HCT116 (cell line): ENCODE measurements at regions not wholly inside any gene's neighbourhood (a gene's known extent, or its start where the extent isn't known, plus 50 kb on each side); places are given as distances from the start of the nearest gene placed in this dataset.

Experiments used
- ATAC-seq: fragments of 200-7000 bp; cut with Tn5 transposase; 2 replicates; pipeline ENCODE4 v1.9.1; 2020; ENCODE audit warnings: mild to moderate bottlenecking, moderate library complexity
- BruUV-seq: library from RNA; stranded (reverse); fragments of 400-500 nt; replicated peaks from 2 replicates; lab custom pipeline; 2021; lab: Mats Ljungman, UMichigan
- CTCF ChIA-PET: fragments of 300-600 bp; sonication (Branson Sonifier 250); formaldehyde crosslinking; loops from one replicate; lab custom pipeline; 2021; ENCODE audit warnings: antibody characterized with exemption; lab: Charles Lee
- POLR2A ChIA-PET: fragments of 300-600, 350-600 bp; sonication (Branson Sonifier 250); formaldehyde crosslinking; loops from one replicate; lab custom pipeline; 2021; ENCODE audit warnings: antibody characterized with exemption; lab: Charles Lee
- RAD21 ChIA-PET, 2 experiments: fragments of 300-600 bp; sonication (Branson Sonifier 250); formaldehyde crosslinking; loops; one replicate each; lab custom pipeline; 2023; ENCODE audit warnings: low total read pairs in 2 of 2; ENCODE audit not compliant: uncharacterized antibody in 2 of 2, unreplicated experiment in 2 of 2, low non-redundant PET in 1 of 2; lab: Charles Lee
- DNase-seq: peaks from one replicate; pipeline ENCODE4 v3.0.0-alpha.2; 2010; ENCODE audit warnings: low read depth, low spot score
- H2AFZ ChIP-seq: fragments of 200-600 bp; shearing (Covaris generic), sonication (generic); 2 replicates; pipeline ENCODE4 v1.6.1; 2017; ENCODE audit warnings: low read depth, mixed run types, mixed read lengths, antibody characterized with exemption, low read length; ENCODE audit not compliant: poor library complexity, severe bottlenecking
- H3K27ac ChIP-seq: 2 replicates; pipeline ENCODE4 v1.5.1; 2012; ENCODE audit warnings: low read depth, low read length
- H3K27me3 ChIP-seq: fragments of 200-600 bp; sonication (generic); 2 replicates; pipeline ENCODE4 v1.6.1; 2016; ENCODE audit warnings: mixed run types, low read length, mixed read lengths; ENCODE audit not compliant: insufficient read depth
- H3K36me3 ChIP-seq, 2 experiments: fragments of 200-500 bp in 1 of 2; fragments of 200-600 bp in 1 of 2; sonication (Bioruptor generic) in 1 of 2; sonication (generic) in 1 of 2; 2 replicates each; pipeline versions ENCODE4 v1.5.1 to v1.6.1; 2014 to 2016; ENCODE audit warnings: low read length in 2 of 2, inconsistent platforms in 1 of 2, mixed read lengths in 1 of 2, mixed run types in 1 of 2; ENCODE audit not compliant: insufficient read depth in 2 of 2, control insufficient read depth in 1 of 2
- H3K4me1 ChIP-seq, 2 experiments: fragments of 200-600 bp in 1 of 2; sonication (generic) in 1 of 2; 2 replicates each; pipeline versions ENCODE4 v1.5.1 to v1.6.1; 2012 to 2017; ENCODE audit warnings: low read length in 2 of 2, inconsistent platforms in 1 of 2, mild to moderate bottlenecking in 1 of 2, mixed read lengths in 1 of 2, mixed run types in 1 of 2, moderate library complexity in 1 of 2; ENCODE audit not compliant: insufficient read depth in 2 of 2, control insufficient read depth in 1 of 2
- H3K4me2 ChIP-seq: fragments of 200-600 bp; sonication (generic); 2 replicates; pipeline ENCODE4 v1.6.1; 2017; ENCODE audit warnings: mixed run types, low read length, mixed read lengths
- H3K4me3 ChIP-seq, 2 experiments: fragments of 200-600 bp in 1 of 2; sonication (generic) in 1 of 2; replicated peaks in 1 of 2; 2 replicates each; pipeline ENCODE4 v1.5.1; 2011 to 2016; ENCODE audit warnings: low read length in 2 of 2, control low read depth in 1 of 2, low read depth in 1 of 2, mild to moderate bottlenecking in 1 of 2, mixed read lengths in 1 of 2, mixed run types in 1 of 2
- H3K79me2 ChIP-seq: fragments of 200-600 bp; sonication (generic); 2 replicates; pipeline ENCODE4 v1.6.1; 2017; ENCODE audit warnings: mild to moderate bottlenecking, mixed run types, low read length, moderate library complexity, mixed read lengths; ENCODE audit not compliant: insufficient read depth
- H3K9ac ChIP-seq: fragments of 200-600 bp; sonication (generic); 2 replicates; pipeline ENCODE4 v1.6.1; 2016; ENCODE audit warnings: low read length, mixed read lengths
- H3K9me2 ChIP-seq: fragments of 200-600 bp; sonication (generic), shearing (Covaris generic); 2 replicates; pipeline ENCODE4 v1.6.1; 2017; ENCODE audit warnings: mixed run types, mild to moderate bottlenecking, moderate library complexity; ENCODE audit not compliant: insufficient read depth
- H3K9me3 ChIP-seq, 2 experiments: fragments of 200-500 bp in 1 of 2; fragments of 200-600 bp in 1 of 2; sonication (Bioruptor generic) in 1 of 2; sonication (generic) in 1 of 2; 2 replicates each; pipeline ENCODE4 v1.6.1; 2014 to 2017; ENCODE audit warnings: low read length in 2 of 2, mixed read lengths in 2 of 2, inconsistent platforms in 1 of 2, low read depth in 1 of 2, mild to moderate bottlenecking in 1 of 2, mixed run types in 1 of 2, moderate library complexity in 1 of 2; ENCODE audit not compliant: control insufficient read depth in 1 of 2, insufficient read depth in 1 of 2
- H4K20me1 ChIP-seq: fragments of 200-600 bp; sonication (generic), shearing (Covaris generic); 2 replicates; pipeline ENCODE4 v1.6.1; 2017; ENCODE audit warnings: mixed run types, mild to moderate bottlenecking, moderate library complexity; ENCODE audit not compliant: insufficient read depth
- CEBPB ChIP-seq: IDR thresholded peaks from 2 replicates; pipeline ENCODE4 v1.6.1; 2012; ENCODE audit warnings: low read depth
- EGR1 ChIP-seq: IDR thresholded peaks from 2 replicates; pipeline ENCODE4 v1.6.1; 2012; ENCODE audit warnings: low read depth
- ELF1 ChIP-seq: IDR thresholded peaks from 2 replicates; pipeline ENCODE4 v1.6.1; 2012; ENCODE audit warnings: low read depth, borderline replicate concordance
- EZH2 ChIP-seq: fragments of 200-600 bp; sonication (generic); IDR thresholded peaks from 2 replicates; pipeline ENCODE4 v1.6.1; 2017; ENCODE audit warnings: antibody characterized with exemption, mixed run types
- FOSL1 ChIP-seq: IDR thresholded peaks from 2 replicates; pipeline ENCODE4 v1.6.1; 2012; ENCODE audit warnings: low read depth
- MAX ChIP-seq: IDR thresholded peaks from 2 replicates; pipeline ENCODE4 v1.6.1; 2012
- POLR2A ChIP-seq: IDR thresholded peaks from 2 replicates; pipeline ENCODE4 v1.7.0; 2011; ENCODE audit warnings: borderline replicate concordance; ENCODE audit not compliant: insufficient read depth, insufficient read length; ENCODE audit errors: extremely low read depth
- POLR2AphosphoS5 ChIP-seq: IDR thresholded peaks from 2 replicates; pipeline ENCODE4 v1.6.1; 2011; ENCODE audit warnings: mild to moderate bottlenecking, low read depth, low read length, moderate library complexity
- RAD21 ChIP-seq: IDR thresholded peaks from 2 replicates; pipeline ENCODE4 v1.6.1; 2012; ENCODE audit warnings: low read depth, mild to moderate bottlenecking
- SIN3A ChIP-seq: IDR thresholded peaks from 2 replicates; pipeline ENCODE4 v1.6.1; 2012; ENCODE audit warnings: low read depth
- SP1 ChIP-seq: IDR thresholded peaks from 2 replicates; pipeline ENCODE4 v1.6.1; 2012; ENCODE audit warnings: low read depth
- SRF ChIP-seq: IDR thresholded peaks from 2 replicates; pipeline ENCODE4 v1.6.1; 2012; ENCODE audit warnings: low read depth
- TCF7L2 ChIP-seq: IDR thresholded peaks from 2 replicates; pipeline ENCODE4 v1.7.0; 2011; ENCODE audit warnings: borderline replicate concordance, inconsistent platforms; ENCODE audit not compliant: insufficient read depth, insufficient read length; ENCODE audit errors: extremely low read depth
- YY1 ChIP-seq: IDR thresholded peaks from 2 replicates; pipeline ENCODE4 v1.6.1; 2011; ENCODE audit warnings: low read length, low read depth, moderate library complexity, mild to moderate bottlenecking; ENCODE audit not compliant: insufficient replicate concordance; ENCODE audit errors: extremely low read depth
- ZFX ChIP-seq: fragments of 450-650 bp; IDR thresholded peaks from 2 replicates; pipeline ENCODE4 v1.6.1; 2017
- ZNF274 ChIP-seq: fragments of 200-500 bp; sonication (Bioruptor generic); IDR thresholded peaks from 2 replicates; pipeline ENCODE4 v1.6.1; 2014; ENCODE audit warnings: mild to moderate bottlenecking, low read depth, low read length, inconsistent platforms
- intact Hi-C: fragments of 100-400 bp; cut with micrococcal nuclease; formaldehyde crosslinking; loops from 2 replicates; pipeline ENCODE4 v1.10.0; 2022
- TF ChIP-seq, protein P1 (sequence below): IDR thresholded peaks from 2 replicates; pipeline ENCODE4 v1.6.1; 2011; ENCODE audit warnings: mild to moderate bottlenecking, low read length, moderate library complexity; ENCODE audit not compliant: insufficient replicate concordance; ENCODE audit errors: extremely low read depth
- TF ChIP-seq, protein P2 (sequence below): IDR thresholded peaks from 2 replicates; pipeline ENCODE4 v1.6.1; 2012; ENCODE audit warnings: low read depth

- RAD21 ChIA-PET, result no interaction called here
- Histone ChIP-seq H3K9me2 (no peaks in the 10 kb centered on the region), H3K79me2 (no peaks in the 10 kb centered on the region), H2AFZ (no peak overlapping the region), H3K27me3 (no peaks in the 10 kb centered on the region), H4K20me1 (no peaks in the 10 kb centered on the region), H3K9ac (no peak overlapping the region), H3K4me3 (no peak overlapping the region), H3K4me2 (no peak overlapping the region), H3K4me1 (no peaks in the 10 kb centered on the region), H3K36me3 (no peaks in the 10 kb centered on the region), H3K9me3 (no peaks in the 10 kb centered on the region), H3K27ac (no peak overlapping the region)
- intact Hi-C loops, result no loop called here
- TF ChIP-seq CEBPB, result no peak
- TF ChIP-seq TCF7L2, result no peak
- no peak for TF ChIP-seq SIN3A
- TF ChIP-seq YY1, result no peak
- TF ChIP-seq MAX, result no peak
- no peak for TF ChIP-seq POLR2AphosphoS5
- TF ChIP-seq, protein P1, sequence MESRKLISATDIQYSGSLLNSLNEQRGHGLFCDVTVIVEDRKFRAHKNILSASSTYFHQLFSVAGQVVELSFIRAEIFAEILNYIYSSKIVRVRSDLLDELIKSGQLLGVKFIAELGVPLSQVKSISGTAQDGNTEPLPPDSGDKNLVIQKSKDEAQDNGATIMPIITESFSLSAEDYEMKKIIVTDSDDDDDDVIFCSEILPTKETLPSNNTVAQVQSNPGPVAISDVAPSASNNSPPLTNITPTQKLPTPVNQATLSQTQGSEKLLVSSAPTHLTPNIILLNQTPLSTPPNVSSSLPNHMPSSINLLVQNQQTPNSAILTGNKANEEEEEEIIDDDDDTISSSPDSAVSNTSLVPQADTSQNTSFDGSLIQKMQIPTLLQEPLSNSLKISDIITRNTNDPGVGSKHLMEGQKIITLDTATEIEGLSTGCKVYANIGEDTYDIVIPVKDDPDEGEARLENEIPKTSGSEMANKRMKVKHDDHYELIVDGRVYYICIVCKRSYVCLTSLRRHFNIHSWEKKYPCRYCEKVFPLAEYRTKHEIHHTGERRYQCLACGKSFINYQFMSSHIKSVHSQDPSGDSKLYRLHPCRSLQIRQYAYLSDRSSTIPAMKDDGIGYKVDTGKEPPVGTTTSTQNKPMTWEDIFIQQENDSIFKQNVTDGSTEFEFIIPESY, result no peak
- TF ChIP-seq ZNF274, result no peak
- TF ChIP-seq ELF1, result no peak
- TF ChIP-seq SP1, result no peak
- TF ChIP-seq EZH2, result no peak
- no peak for TF ChIP-seq RAD21
- no peak for TF ChIP-seq POLR2A
- no peak for TF ChIP-seq EGR1
- TF ChIP-seq, protein P2, sequence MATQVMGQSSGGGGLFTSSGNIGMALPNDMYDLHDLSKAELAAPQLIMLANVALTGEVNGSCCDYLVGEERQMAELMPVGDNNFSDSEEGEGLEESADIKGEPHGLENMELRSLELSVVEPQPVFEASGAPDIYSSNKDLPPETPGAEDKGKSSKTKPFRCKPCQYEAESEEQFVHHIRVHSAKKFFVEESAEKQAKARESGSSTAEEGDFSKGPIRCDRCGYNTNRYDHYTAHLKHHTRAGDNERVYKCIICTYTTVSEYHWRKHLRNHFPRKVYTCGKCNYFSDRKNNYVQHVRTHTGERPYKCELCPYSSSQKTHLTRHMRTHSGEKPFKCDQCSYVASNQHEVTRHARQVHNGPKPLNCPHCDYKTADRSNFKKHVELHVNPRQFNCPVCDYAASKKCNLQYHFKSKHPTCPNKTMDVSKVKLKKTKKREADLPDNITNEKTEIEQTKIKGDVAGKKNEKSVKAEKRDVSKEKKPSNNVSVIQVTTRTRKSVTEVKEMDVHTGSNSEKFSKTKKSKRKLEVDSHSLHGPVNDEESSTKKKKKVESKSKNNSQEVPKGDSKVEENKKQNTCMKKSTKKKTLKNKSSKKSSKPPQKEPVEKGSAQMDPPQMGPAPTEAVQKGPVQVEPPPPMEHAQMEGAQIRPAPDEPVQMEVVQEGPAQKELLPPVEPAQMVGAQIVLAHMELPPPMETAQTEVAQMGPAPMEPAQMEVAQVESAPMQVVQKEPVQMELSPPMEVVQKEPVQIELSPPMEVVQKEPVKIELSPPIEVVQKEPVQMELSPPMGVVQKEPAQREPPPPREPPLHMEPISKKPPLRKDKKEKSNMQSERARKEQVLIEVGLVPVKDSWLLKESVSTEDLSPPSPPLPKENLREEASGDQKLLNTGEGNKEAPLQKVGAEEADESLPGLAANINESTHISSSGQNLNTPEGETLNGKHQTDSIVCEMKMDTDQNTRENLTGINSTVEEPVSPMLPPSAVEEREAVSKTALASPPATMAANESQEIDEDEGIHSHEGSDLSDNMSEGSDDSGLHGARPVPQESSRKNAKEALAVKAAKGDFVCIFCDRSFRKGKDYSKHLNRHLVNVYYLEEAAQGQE, result no peak
- TF ChIP-seq FOSL1, result no peak
- TF ChIP-seq ZFX, result no peak
- TF ChIP-seq SRF, result no peak
- POLR2A ChIA-PET, result no interaction called here
- DNase-seq (no peak), ATAC-seq (no peak)
- no TSS peak for BruUV-seq
- CTCF ChIA-PET, result no interaction called here
These were observed 84.3 kb upstream of the RAPH1 start for GRCh38 chr2:203619267-203619878.
